SK-N-SH treated with all-trans-retinoic acid at 6 μM for 48 hours (cell line): ENCODE measurements at regions not wholly inside any gene's neighbourhood (a gene's known extent, or its start where the extent isn't known, plus 50 kb on each side); places are given as distances from the start of the nearest gene placed in this dataset.
A peak's percentile ranks its signal among the peaks of the same experiment; 100 is the strongest.

Experiments
- ATAC-seq: fragments of 200-7000 bp; cut with Tn5 transposase; 3 replicates; pipeline ENCODE4 v1.9.1; 2020; ENCODE audit warnings: mild to moderate bottlenecking, moderate library complexity
- ARNTL ChIP-seq: fragments of 450-650 bp; formaldehyde crosslinking; IDR thresholded peaks from 2 replicates; pipeline ENCODE4 v1.5.0; 2020; ENCODE audit warnings: low read depth, mild to moderate bottlenecking, moderate library complexity, borderline replicate concordance
- CREB5 ChIP-seq: fragments of 250-450 bp; sonication (Bioruptor Pico); IDR thresholded peaks from 2 replicates; pipeline ENCODE4 v1.5.1; 2020; ENCODE audit warnings: low read depth, mild to moderate bottlenecking, moderate library complexity
- CSDC2 ChIP-seq: fragments of 250-450 bp; sonication (Bioruptor Pico); IDR thresholded peaks from 2 replicates; pipeline ENCODE4 v1.5.0; 2020; ENCODE audit warnings: mild to moderate bottlenecking, moderate library complexity
- ESRRG ChIP-seq: fragments of 250-450 bp; sonication (Bioruptor Pico); IDR thresholded peaks from 2 replicates; pipeline ENCODE4 v1.6.1; 2021; ENCODE audit warnings: mild to moderate bottlenecking
- GLIS3 ChIP-seq: fragments of 250-450 bp; sonication (Bioruptor Pico); IDR thresholded peaks from 2 replicates; pipeline ENCODE4 v1.5.0; 2020; ENCODE audit warnings: mild to moderate bottlenecking, moderate library complexity
- ISL1 ChIP-seq: fragments of 250-450 bp; sonication (Bioruptor Pico); IDR thresholded peaks from 2 replicates; pipeline ENCODE4 v2.1.2; 2022; ENCODE audit warnings: mild to moderate bottlenecking, moderate library complexity
- OSR1 ChIP-seq: fragments of 250-450 bp; sonication (Bioruptor Pico); IDR thresholded peaks from 2 replicates; pipeline ENCODE4 v1.8.0; 2022; ENCODE audit warnings: moderate library complexity, mild to moderate bottlenecking, inconsistent platforms
- POU6F1 ChIP-seq: fragments of 250-450 bp; sonication (Bioruptor Pico); IDR thresholded peaks from 2 replicates; pipeline ENCODE4 v1.8.0; 2021; ENCODE audit warnings: low read depth, mild to moderate bottlenecking, moderate library complexity, borderline replicate concordance
- PPARA ChIP-seq: fragments of 250-450 bp; sonication (Bioruptor Pico); IDR thresholded peaks from 2 replicates; pipeline ENCODE4 v1.5.0; 2020; ENCODE audit warnings: mild to moderate bottlenecking, borderline replicate concordance
- RARB ChIP-seq: fragments of 250-450 bp; sonication (Bioruptor Pico); IDR thresholded peaks from 2 replicates; pipeline ENCODE4 v1.8.0; 2021; ENCODE audit warnings: mild to moderate bottlenecking, moderate library complexity
- SNAI2 ChIP-seq: fragments of 250-450 bp; sonication (Bioruptor Pico); IDR thresholded peaks from 2 replicates; pipeline ENCODE4 v1.5.0; 2020; ENCODE audit warnings: mild to moderate bottlenecking, moderate library complexity
- TCF4 ChIP-seq: fragments of 250-450 bp; sonication (Bioruptor Pico); IDR thresholded peaks from 2 replicates; pipeline ENCODE4 v1.8.0; 2021; ENCODE audit warnings: mild to moderate bottlenecking, moderate library complexity, borderline replicate concordance
- TOX ChIP-seq: fragments of 250-450 bp; sonication (Bioruptor Pico); IDR thresholded peaks from 2 replicates; pipeline ENCODE4 v1.8.0; 2021; ENCODE audit warnings: mild to moderate bottlenecking, moderate library complexity, borderline replicate concordance
- TSHZ2 ChIP-seq: fragments of 250-450 bp; sonication (Bioruptor Pico); IDR thresholded peaks from 2 replicates; pipeline ENCODE4 v1.5.0; 2020; ENCODE audit warnings: mild to moderate bottlenecking, moderate library complexity
- ZC3H10 ChIP-seq: fragments of 250-450 bp; sonication (Bioruptor Pico); IDR thresholded peaks from 2 replicates; pipeline ENCODE4 v1.5.1; 2021; ENCODE audit warnings: mild to moderate bottlenecking, moderate library complexity
- ZFP3 ChIP-seq: fragments of 250-450 bp; sonication (Bioruptor Pico); IDR thresholded peaks from 2 replicates; pipeline ENCODE4 v1.5.0; 2020; ENCODE audit warnings: mild to moderate bottlenecking, moderate library complexity
- ZNF565 ChIP-seq: fragments of 450-650 bp; formaldehyde crosslinking; conservative IDR thresholded peaks from 2 replicates; pipeline ENCODE4 v1.5.0; 2020; ENCODE audit warnings: low read depth, mild to moderate bottlenecking, moderate library complexity
- ZNF70 ChIP-seq: fragments of 450-650 bp; formaldehyde crosslinking; IDR thresholded peaks from 2 replicates; pipeline ENCODE4 v1.5.0; 2020; ENCODE audit warnings: mild to moderate bottlenecking, moderate library complexity
- ZNF8 ChIP-seq: fragments of 450-650 bp; formaldehyde crosslinking; IDR thresholded peaks from 2 replicates; pipeline ENCODE4 v1.5.0; 2020; ENCODE audit warnings: mild to moderate bottlenecking, moderate library complexity
- TF ChIP-seq, protein P1 (sequence below): fragments of 250-450 bp; sonication (Bioruptor Pico); IDR thresholded peaks from 2 replicates; pipeline ENCODE4 v1.5.1; 2021; ENCODE audit warnings: mild to moderate bottlenecking, moderate library complexity
- TF ChIP-seq, protein P2 (sequence below): fragments of 250-450 bp; sonication (Bioruptor Pico); IDR thresholded peaks from 2 replicates; pipeline ENCODE4 v1.8.0; 2020; ENCODE audit warnings: mild to moderate bottlenecking, moderate library complexity, borderline replicate concordance

- no peak for ATAC-seq
- TF ChIP-seq ZNF8 (CRISPR knock-in tag) (no peak), TSHZ2 (CRISPR knock-in tag) (no peak), ZNF565 (CRISPR knock-in tag) (no peak), ESRRG (no peak), OSR1 (CRISPR knock-in tag) (no peak), SNAI2 (no peak), CREB5 (CRISPR knock-in tag) (no peak)
- TF ChIP-seq, protein P1, sequence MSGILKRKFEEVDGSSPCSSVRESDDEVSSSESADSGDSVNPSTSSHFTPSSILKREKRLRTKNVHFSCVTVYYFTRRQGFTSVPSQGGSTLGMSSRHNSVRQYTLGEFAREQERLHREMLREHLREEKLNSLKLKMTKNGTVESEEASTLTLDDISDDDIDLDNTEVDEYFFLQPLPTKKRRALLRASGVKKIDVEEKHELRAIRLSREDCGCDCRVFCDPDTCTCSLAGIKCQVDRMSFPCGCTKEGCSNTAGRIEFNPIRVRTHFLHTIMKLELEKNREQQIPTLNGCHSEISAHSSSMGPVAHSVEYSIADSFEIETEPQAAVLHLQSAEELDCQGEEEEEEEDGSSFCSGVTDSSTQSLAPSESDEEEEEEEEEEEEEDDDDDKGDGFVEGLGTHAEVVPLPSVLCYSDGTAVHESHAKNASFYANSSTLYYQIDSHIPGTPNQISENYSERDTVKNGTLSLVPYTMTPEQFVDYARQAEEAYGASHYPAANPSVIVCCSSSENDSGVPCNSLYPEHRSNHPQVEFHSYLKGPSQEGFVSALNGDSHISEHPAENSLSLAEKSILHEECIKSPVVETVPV (CRISPR knock-in tag), result no peak
- TF ChIP-seq, all 23 proteins: peak for 0
Observed at GRCh38 chr21:43354666-43355065, 72.3 kb downstream of the SIK1 start.

DNA sequence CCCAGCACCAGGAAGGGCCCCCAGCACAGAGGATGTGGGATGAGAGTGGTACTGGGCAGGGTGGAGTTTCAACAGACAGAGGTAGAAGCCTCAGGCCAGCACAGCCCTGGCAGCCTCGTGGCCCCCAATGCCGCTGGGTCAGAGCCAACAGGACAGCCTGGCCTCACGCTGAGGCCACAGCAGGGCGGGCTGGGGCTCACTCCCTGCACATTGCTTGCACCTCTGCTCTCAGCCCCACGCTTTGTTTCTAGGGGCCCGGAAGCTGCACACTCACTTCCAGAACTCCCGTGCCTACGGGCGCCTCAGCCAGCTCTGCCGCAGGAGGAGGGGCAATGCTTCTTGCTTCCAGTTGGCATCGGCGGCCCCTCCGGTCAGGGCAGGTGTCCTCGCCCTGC, 72.9 kb downstream of the SIK1 start:
- ATAC-seq, result no peak
- TF ChIP-seq OSR1 (CRISPR knock-in tag) (no peak), PPARA (CRISPR knock-in tag) (no peak), GLIS3 (CRISPR knock-in tag) (no peak), RARB (CRISPR knock-in tag) (no peak), ISL1 (CRISPR knock-in tag) (no peak), ZNF565 (CRISPR knock-in tag) (no peak), ZFP3 (no peak), ARNTL (CRISPR knock-in tag) (no peak), ZNF8 (CRISPR knock-in tag) (no peak)
- TF ChIP-seq, all 23 proteins: peak for 0

GRCh38 chr21:43353282-43354025, 73.5 kb downstream of the SIK1 start:
- TF ChIP-seq SNAI2 (no peak), TCF4 (CRISPR knock-in tag) (no peak), ZC3H10 (CRISPR knock-in tag) (no peak), ARNTL (CRISPR knock-in tag) (no peak), ISL1 (CRISPR knock-in tag) (no peak), TOX (CRISPR knock-in tag) (no peak), GLIS3 (CRISPR knock-in tag) (no peak), ESRRG (no peak), ZNF565 (CRISPR knock-in tag) (no peak), OSR1 (CRISPR knock-in tag) (no peak)
- TF ChIP-seq, protein P2, sequence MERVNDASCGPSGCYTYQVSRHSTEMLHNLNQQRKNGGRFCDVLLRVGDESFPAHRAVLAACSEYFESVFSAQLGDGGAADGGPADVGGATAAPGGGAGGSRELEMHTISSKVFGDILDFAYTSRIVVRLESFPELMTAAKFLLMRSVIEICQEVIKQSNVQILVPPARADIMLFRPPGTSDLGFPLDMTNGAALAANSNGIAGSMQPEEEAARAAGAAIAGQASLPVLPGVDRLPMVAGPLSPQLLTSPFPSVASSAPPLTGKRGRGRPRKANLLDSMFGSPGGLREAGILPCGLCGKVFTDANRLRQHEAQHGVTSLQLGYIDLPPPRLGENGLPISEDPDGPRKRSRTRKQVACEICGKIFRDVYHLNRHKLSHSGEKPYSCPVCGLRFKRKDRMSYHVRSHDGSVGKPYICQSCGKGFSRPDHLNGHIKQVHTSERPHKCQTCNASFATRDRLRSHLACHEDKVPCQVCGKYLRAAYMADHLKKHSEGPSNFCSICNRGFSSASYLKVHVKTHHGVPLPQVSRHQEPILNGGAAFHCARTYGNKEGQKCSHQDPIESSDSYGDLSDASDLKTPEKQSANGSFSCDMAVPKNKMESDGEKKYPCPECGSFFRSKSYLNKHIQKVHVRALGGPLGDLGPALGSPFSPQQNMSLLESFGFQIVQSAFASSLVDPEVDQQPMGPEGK (CRISPR knock-in tag), result no peak
- ATAC-seq, result no peak

- ATAC-seq, result peak; percentile 57
- TF ChIP-seq ESRRG (no peak), CREB5 (CRISPR knock-in tag) (no peak), SNAI2 (no peak), OSR1 (CRISPR knock-in tag) (no peak), CSDC2 (no peak), ZNF70 (CRISPR knock-in tag) (no peak), POU6F1 (CRISPR knock-in tag) (no peak), ZNF8 (CRISPR knock-in tag) (no peak), ARNTL (CRISPR knock-in tag) (no peak), ZNF565 (CRISPR knock-in tag) (no peak)
- TF ChIP-seq, protein P1 (CRISPR knock-in tag), result no peak
Observed at GRCh38 chr21:43352568-43353281, 74.2 kb downstream of the SIK1 start.
